GM12873 (cell line): ENCODE measurements at regions not wholly inside any gene's neighbourhood (a gene's known extent, or its start where the extent isn't known, plus 50 kb on each side); places are given as distances from the start of the nearest gene placed in this dataset.

Source experiments
- TF ChIP-seq, protein P1 (sequence below): IDR thresholded peaks from 2 replicates; pipeline ENCODE4 v1.5.1; 2012; ENCODE audit warnings: low read depth, mild to moderate bottlenecking, moderate library complexity, low read length, control low read depth; ENCODE audit not compliant: insufficient read depth; ENCODE audit errors: missing control alignments

DNA sequence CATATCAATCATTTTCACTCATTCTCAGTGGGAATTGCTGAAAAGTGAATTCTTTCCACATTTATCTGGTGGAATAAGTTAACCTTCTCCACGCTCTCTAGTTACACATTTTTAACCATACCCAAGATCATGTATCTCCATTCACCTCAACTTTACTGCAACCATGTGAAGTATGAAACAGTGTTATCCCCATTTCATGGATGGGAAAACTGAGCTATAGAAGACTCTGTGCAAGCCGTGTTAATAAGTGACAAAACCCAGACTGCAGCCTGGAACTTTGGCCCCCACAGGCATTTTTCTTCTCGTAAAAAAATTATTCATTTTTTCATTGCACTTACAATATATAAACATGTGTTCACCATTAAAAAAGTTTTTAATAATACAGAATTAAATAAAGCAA lies 82.4 kb upstream of the CCND2 start:
- TF ChIP-seq, protein P1, sequence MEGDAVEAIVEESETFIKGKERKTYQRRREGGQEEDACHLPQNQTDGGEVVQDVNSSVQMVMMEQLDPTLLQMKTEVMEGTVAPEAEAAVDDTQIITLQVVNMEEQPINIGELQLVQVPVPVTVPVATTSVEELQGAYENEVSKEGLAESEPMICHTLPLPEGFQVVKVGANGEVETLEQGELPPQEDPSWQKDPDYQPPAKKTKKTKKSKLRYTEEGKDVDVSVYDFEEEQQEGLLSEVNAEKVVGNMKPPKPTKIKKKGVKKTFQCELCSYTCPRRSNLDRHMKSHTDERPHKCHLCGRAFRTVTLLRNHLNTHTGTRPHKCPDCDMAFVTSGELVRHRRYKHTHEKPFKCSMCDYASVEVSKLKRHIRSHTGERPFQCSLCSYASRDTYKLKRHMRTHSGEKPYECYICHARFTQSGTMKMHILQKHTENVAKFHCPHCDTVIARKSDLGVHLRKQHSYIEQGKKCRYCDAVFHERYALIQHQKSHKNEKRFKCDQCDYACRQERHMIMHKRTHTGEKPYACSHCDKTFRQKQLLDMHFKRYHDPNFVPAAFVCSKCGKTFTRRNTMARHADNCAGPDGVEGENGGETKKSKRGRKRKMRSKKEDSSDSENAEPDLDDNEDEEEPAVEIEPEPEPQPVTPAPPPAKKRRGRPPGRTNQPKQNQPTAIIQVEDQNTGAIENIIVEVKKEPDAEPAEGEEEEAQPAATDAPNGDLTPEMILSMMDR: no peak

DNA sequence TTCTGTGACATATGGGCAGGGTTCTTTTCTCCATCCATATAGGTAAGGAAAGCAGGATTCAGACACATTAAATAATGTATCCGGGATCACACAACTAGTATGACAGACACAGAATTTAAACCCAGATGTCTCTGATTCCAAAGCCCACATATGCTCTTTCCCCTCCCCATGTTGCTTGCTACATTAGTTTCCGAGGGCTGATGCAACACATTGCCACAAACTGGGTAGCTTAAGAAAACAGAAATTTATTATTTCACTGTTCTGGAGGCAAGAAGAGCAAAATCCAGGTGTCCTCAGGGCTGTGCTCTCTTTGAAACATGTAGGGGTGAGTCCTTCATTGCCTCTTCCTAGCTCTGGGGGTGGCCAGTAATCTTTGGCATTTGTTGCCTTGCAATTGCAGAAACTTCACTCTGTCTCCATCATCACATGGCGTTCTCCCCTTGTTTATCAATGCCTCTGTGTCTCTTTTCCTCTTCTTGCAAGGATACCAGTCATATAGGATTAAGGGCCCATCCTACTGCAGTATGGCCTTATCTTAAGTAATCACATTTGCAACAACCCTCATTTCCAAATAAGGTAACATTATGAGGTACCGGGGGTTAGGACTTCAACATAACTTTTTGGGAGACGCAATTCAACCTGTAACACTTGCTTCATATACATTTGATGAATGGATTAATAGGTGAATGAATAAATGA lies 83.0 kb upstream of the CCND2 start:
- TF ChIP-seq, protein P1: no peak

DNA sequence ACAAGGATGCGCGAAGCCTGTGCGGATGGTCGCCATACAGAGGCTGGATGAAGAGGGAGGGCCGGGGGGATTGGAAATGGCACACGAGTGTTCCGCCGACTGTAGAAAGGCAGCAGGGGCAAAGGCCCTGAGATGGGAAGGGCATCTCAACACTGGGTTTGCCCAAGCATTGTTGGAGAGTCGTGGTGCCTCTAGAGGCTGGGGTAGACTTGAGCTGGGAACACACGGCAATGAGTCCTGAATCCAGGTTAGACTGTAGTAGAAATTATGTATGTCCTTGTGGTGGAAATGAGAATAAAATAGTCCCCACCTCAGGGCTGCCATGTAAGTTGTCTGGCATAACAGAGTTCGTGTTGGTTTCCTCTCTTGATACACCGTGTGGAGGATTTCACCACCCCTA lies 83.8 kb upstream of the CCND2 start:
- TF ChIP-seq, protein P1: no peak

DNA sequence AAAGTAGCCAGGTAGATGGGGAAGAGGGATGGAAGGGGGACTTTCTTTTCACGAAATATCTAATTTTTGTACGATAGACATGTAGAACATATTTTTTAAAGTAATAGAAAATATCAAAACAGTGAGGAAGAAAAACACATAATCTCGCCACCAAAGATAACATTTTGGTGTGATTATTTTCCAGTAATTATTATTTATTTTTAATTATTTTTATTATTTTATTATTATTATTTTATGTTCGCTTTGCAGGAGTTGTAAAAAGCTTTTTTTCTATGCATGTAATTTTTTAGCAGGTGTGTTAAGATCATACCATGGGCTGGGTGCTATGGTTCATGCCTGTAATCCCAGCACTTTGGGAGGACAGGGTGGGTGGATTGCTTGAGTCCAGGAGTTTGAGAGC lies 85.6 kb upstream of the CCND2 start:
- TF ChIP-seq, protein P1: no peak

DNA sequence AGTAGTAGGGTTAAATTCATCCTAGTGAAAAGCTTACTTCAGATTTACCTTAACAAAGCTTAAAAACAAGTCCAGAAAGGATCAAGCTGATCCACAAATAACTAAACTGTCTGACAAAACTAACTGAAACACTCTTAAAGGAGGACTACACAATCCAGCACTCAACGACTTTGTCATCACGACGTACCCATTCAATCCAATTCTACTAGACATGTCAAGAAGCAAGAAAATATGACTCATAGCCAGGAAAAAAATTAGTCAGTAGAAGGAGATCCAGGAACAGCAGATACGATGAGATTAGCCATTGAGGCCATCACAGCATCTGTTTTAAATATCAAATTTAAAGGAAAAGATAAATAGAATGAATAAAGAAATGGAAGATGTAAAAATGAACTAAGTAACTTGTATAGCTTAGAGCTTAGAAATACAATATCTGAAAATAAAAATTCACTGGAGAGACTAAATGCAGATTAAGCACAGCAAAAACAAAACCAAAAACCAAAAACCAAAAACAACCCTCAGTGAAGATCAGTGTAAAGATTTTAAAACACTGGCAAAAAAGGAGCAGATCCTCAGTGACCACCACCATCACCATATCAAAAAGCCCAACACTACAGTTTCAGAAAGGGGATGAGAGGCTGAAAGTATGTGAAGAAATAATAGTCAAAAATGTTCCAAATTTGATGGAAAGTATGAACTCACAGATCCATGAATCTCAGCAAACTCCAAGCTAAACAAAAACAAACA lies 95.0 kb upstream of the CCND2 start:
- TF ChIP-seq, protein P1: no peak

DNA sequence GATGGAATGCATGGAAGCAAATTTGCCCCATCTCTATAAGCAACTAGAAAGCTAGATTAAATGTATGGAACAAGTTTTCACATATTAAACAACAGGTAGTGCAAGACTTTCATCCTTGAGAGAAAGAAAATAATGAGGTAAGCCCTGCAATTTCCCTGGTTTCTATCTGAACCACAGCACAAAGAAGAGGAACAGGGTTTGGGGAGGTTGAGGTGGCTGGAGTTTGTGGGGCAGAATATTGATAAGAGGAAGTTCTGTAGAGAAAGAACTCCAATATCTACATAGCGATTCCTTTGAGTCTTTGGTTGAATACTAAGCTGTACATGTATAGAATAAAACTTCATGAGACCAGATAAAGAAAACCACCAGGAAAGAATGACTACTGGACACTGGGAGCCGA lies 96.3 kb upstream of the CCND2 start:
- TF ChIP-seq, protein P1: no peak

DNA sequence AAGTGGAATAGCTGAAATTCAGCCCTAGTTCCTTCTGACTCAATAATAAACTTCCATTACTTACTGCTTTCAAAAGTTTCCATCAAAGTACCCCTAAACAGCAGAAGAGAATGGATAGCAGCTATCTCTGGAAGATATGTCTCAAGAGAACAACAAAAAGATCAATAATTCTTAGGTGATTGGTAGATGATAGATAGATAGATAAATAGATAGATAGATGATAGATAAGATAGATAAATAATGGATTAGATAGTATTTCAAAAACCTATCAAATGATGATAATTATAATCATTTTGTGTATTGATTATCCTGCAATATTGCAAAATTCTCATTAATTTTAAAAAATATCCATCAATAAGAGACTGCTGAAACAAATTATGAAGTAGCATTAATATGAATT lies 97.4 kb upstream of the CCND2 start:
- TF ChIP-seq, protein P1: no peak
